DND-41 (cell line): ENCODE measurements at regions not wholly inside any gene's neighbourhood (a gene's known extent, or its start where the extent isn't known, plus 50 kb on each side); places are given as distances from the start of the nearest gene placed in this dataset.

Source experiments
- CTCF ChIP-seq: IDR thresholded peaks from 2 replicates; pipeline ENCODE4 v1.5.1; 2012; ENCODE audit warnings: borderline replicate concordance, low read length, moderate library complexity, mild to moderate bottlenecking; ENCODE audit not compliant: poor library complexity, severe bottlenecking; ENCODE audit errors: extremely low read depth
- EZH2 ChIP-seq: IDR thresholded peaks from 3 replicates; pipeline ENCODE4 v1.6.1; 2012; ENCODE audit warnings: borderline replicate concordance, low read depth, mild to moderate bottlenecking, moderate library complexity, low read length, inconsistent platforms; ENCODE audit not compliant: severe bottlenecking

- TF ChIP-seq EZH2 (no peak), CTCF (no peak)
Observed at GRCh38 chr10:58942724-58943123, 233.7 kb upstream of the PHYHIPL start.
